Activated naive CD8-positive, alpha-beta T cell treated with anti-CD3 and anti-CD28 coated beads, Interleukin-2, amount 10 ng/mL, durations not matched to agents 7 days and 5 days (primary cell): ENCODE measurements at regions not wholly inside any gene's neighbourhood (a gene's known extent, or its start where the extent isn't known, plus 50 kb on each side); places are given as distances from the start of the nearest gene placed in this dataset.

Experiments
- ATAC-seq: fragments of 150-1000 bp; cut with Tn5 transposase; one replicate; pipeline ENCODE4 v1.10.0; 2021; ENCODE audit warnings: low read depth, moderate library complexity
- POLR2A ChIA-PET: fragments of 350-600 bp; sonication (Branson Sonifier 250); formaldehyde crosslinking; loops from one replicate; lab custom pipeline; 2021; ENCODE audit warnings: antibody characterized with exemption; lab: Charles Lee
- DNase-seq: peaks from one replicate; pipeline ENCODE4 v3.0.0; 2021
- H3K27ac Mint-ChIP-seq: one replicate; pipeline ENCODE4 v1.8.0; 2022; ENCODE audit warnings: mild to moderate bottlenecking, mixed read lengths
- H3K27me3 Mint-ChIP-seq: one replicate; pipeline ENCODE4 v1.8.0; 2022; ENCODE audit warnings: mild to moderate bottlenecking, moderate library complexity, mixed read lengths
- H3K36me3 Mint-ChIP-seq: one replicate; pipeline ENCODE4 v1.8.0; 2021; ENCODE audit warnings: mild to moderate bottlenecking, mixed read lengths
- H3K4me1 Mint-ChIP-seq: one replicate; pipeline ENCODE4 v1.8.0; 2021; ENCODE audit warnings: mixed read lengths
- H3K4me3 Mint-ChIP-seq: one replicate; pipeline ENCODE4 v1.8.0; 2022; ENCODE audit warnings: mild to moderate bottlenecking, moderate library complexity, mixed read lengths
- H3K9me3 Mint-ChIP-seq: one replicate; pipeline ENCODE4 v1.8.0; 2021; ENCODE audit warnings: mixed read lengths

GRCh38 chr15:87354661-87355410 is 901.7 kb downstream of the NTRK3 start:
- no peaks in the 10 kb centered on the region for H3K9me3 Mint-ChIP-seq
- ATAC-seq (no peak), DNase-seq (no peak)
- POLR2A ChIA-PET: no interaction called here
- H3K4me3 Mint-ChIP-seq: no peak overlapping the region
- no peaks in the 10 kb centered on the region for H3K4me1 Mint-ChIP-seq
- H3K27me3 Mint-ChIP-seq: no peaks in the 10 kb centered on the region
- no peak overlapping the region for H3K27ac Mint-ChIP-seq
- no peaks in the 10 kb centered on the region for H3K36me3 Mint-ChIP-seq

GRCh38 chr15:87349181-87349580 is 907.4 kb downstream of the NTRK3 start:
- Mint-ChIP-seq H3K36me3 (no peaks in the 10 kb centered on the region), H3K4me3 (no peak overlapping the region), H3K9me3 (peaks cover 3% of the 10 kb centered on the region), H3K4me1 (no peaks in the 10 kb centered on the region), H3K27ac (no peak overlapping the region), H3K27me3 (no peaks in the 10 kb centered on the region)
- DNase-seq (no peak), ATAC-seq (no peak)
- POLR2A ChIA-PET: no interaction called here

DNA sequence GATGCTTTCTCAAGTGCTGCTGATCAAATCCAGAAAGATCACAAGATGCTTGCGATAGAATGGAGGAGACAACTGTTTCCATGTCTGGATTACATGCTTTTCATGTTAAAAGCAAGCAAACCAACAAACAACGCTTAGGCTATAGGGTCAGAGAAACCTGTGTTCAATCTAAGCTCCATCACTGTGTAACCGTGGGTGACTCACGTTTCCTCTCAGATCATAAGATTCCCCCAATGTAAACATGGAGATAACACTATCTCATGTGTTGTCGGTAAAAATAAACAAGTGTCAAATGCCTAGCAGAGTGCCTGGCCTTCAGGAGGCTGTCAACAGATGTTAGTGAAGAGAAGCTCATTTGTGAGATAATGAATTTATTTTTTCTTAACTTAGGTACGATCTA is 907.8 kb downstream of the NTRK3 start:
- H3K4me1 Mint-ChIP-seq: no peaks in the 10 kb centered on the region
- ATAC-seq (no peak), DNase-seq (no peak)
- POLR2A ChIA-PET: no interaction called here
- H3K36me3 Mint-ChIP-seq: no peaks in the 10 kb centered on the region
- peaks cover 5% of the 10 kb centered on the region for H3K9me3 Mint-ChIP-seq
- no peak overlapping the region for H3K27ac Mint-ChIP-seq
- no peaks in the 10 kb centered on the region for H3K27me3 Mint-ChIP-seq
- H3K4me3 Mint-ChIP-seq: no peak overlapping the region

- H3K27ac Mint-ChIP-seq: no peak overlapping the region
- H3K4me1 Mint-ChIP-seq: no peaks in the 10 kb centered on the region
- H3K4me3 Mint-ChIP-seq: no peak overlapping the region
- no peaks in the 10 kb centered on the region for H3K36me3 Mint-ChIP-seq
- ATAC-seq (no peak), DNase-seq (no peak)
- POLR2A ChIA-PET: no interaction called here
- no peaks in the 10 kb centered on the region for H3K27me3 Mint-ChIP-seq
- peaks cover 6% of the 10 kb centered on the region for H3K9me3 Mint-ChIP-seq
These were observed 908.6 kb downstream of the NTRK3 start for GRCh38 chr15:87347806-87348515.

- H3K4me1 Mint-ChIP-seq: no peaks in the 10 kb centered on the region
- H3K4me3 Mint-ChIP-seq: no peak overlapping the region
- H3K9me3 Mint-ChIP-seq: peaks cover 6% of the 10 kb centered on the region
- ATAC-seq (no peak), DNase-seq (no peak)
- H3K27me3 Mint-ChIP-seq: no peaks in the 10 kb centered on the region
- no peak overlapping the region for H3K27ac Mint-ChIP-seq
- POLR2A ChIA-PET: no interaction called here
- no peaks in the 10 kb centered on the region for H3K36me3 Mint-ChIP-seq
These were observed 910.6 kb downstream of the NTRK3 start for GRCh38 chr15:87345961-87346360.

- Mint-ChIP-seq H3K27me3 (no peaks in the 10 kb centered on the region), H3K9me3 (peaks cover 6% of the 10 kb centered on the region), H3K36me3 (no peaks in the 10 kb centered on the region), H3K4me1 (no peaks in the 10 kb centered on the region), H3K4me3 (no peak overlapping the region), H3K27ac (no peak overlapping the region)
- POLR2A ChIA-PET: no interaction called here
- no peak for DNase-seq
- ATAC-seq: no peak
These were observed 912.6 kb downstream of the NTRK3 start for GRCh38 chr15:87343966-87344365.

DNA sequence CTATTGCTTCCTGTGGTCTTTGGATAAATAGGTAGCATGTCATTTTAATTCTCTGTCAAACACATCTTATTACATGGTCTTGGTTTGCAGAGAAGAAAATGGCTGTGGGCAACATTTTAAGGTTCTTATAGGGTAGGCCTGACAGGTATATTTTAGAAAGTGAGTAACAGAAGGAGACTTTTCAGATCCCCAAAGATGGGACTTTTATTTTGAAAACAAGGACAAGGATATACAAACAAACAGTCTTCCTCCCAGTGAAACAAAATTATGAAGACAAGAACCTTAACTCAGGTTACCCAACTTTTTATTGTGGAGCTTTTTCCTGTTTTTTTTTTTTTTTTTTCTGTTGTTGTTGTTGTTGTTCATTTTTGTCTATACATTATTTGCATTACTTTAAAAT is 916.2 kb downstream of the NTRK3 start:
- H3K4me1 Mint-ChIP-seq: no peaks in the 10 kb centered on the region
- H3K4me3 Mint-ChIP-seq: no peak overlapping the region
- no peaks in the 10 kb centered on the region for H3K27me3 Mint-ChIP-seq
- DNase-seq: no peak
- peaks cover 4% of the 10 kb centered on the region for H3K9me3 Mint-ChIP-seq
- no peak overlapping the region for H3K27ac Mint-ChIP-seq
- ATAC-seq: no peak
- POLR2A ChIA-PET: no interaction called here
- no peaks in the 10 kb centered on the region for H3K36me3 Mint-ChIP-seq

DNA sequence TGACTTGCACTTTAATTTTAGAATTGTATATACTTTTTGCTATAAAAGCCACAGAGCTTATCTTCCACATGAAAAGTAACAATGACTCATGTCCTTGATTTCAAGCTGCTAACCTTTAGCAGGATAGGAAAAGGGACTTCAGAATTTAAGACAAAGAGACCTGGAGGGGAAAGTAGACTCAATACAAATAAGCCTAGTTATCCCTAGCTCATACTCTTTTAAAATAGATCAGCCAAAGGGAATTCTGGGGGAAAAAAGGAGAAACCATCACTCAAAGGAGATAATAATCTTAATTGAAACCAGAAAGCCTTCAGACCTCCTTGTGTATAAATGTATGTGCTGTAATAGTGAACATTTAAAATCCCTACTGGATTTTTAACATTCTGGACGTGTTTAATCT is 930.3 kb downstream of the NTRK3 start:
- no peaks in the 10 kb centered on the region for H3K9me3 Mint-ChIP-seq
- no peak overlapping the region for H3K27ac Mint-ChIP-seq
- H3K27me3 Mint-ChIP-seq: no peaks in the 10 kb centered on the region
- ATAC-seq (no peak), DNase-seq (no peak)
- no peak overlapping the region for H3K4me3 Mint-ChIP-seq
- POLR2A ChIA-PET: no interaction called here
- H3K36me3 Mint-ChIP-seq: no peaks in the 10 kb centered on the region
- H3K4me1 Mint-ChIP-seq: no peaks in the 10 kb centered on the region

- POLR2A ChIA-PET: no interaction called here
- no peak for ATAC-seq
- no peaks in the 10 kb centered on the region for H3K27me3 Mint-ChIP-seq
- no peaks in the 10 kb centered on the region for H3K36me3 Mint-ChIP-seq
- no peak overlapping the region for H3K4me3 Mint-ChIP-seq
- no peak for DNase-seq
- no peaks in the 10 kb centered on the region for H3K4me1 Mint-ChIP-seq
- no peak overlapping the region for H3K27ac Mint-ChIP-seq
- no peaks in the 10 kb centered on the region for H3K9me3 Mint-ChIP-seq
These were observed 933.7 kb downstream of the NTRK3 start for GRCh38 chr15:87322870-87323269.

DNA sequence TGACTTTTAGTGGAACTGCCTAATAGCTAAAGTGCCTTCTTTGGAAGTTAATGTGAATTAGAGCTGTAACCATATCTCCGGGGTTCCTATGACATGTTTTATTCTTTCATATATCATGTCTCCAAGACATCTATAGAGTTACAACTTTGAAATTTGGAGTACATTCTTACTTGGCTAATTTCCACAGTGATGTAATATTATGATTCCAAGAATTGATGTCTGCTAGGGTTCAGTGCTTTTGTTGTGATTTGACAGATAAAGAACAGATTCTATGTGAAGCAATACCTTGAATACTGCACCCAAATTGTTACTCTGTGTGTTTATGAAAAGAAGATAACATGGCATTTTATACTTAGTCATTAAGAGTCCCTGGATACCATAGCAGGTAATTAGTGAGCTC is 934.3 kb downstream of the NTRK3 start:
- Mint-ChIP-seq H3K36me3 (no peaks in the 10 kb centered on the region), H3K9me3 (no peaks in the 10 kb centered on the region), H3K4me1 (no peaks in the 10 kb centered on the region), H3K4me3 (no peak overlapping the region), H3K27me3 (no peaks in the 10 kb centered on the region), H3K27ac (no peak overlapping the region)
- POLR2A ChIA-PET: no interaction called here
- DNase-seq (no peak), ATAC-seq (no peak)

- no peaks in the 10 kb centered on the region for H3K27me3 Mint-ChIP-seq
- POLR2A ChIA-PET: no interaction called here
- H3K9me3 Mint-ChIP-seq: no peaks in the 10 kb centered on the region
- H3K36me3 Mint-ChIP-seq: no peaks in the 10 kb centered on the region
- H3K27ac Mint-ChIP-seq: no peak overlapping the region
- no peak overlapping the region for H3K4me3 Mint-ChIP-seq
- no peaks in the 10 kb centered on the region for H3K4me1 Mint-ChIP-seq
- ATAC-seq: no peak
- no peak for DNase-seq
These were observed 938.6 kb downstream of the NTRK3 start for GRCh38 chr15:87317900-87318299.

DNA sequence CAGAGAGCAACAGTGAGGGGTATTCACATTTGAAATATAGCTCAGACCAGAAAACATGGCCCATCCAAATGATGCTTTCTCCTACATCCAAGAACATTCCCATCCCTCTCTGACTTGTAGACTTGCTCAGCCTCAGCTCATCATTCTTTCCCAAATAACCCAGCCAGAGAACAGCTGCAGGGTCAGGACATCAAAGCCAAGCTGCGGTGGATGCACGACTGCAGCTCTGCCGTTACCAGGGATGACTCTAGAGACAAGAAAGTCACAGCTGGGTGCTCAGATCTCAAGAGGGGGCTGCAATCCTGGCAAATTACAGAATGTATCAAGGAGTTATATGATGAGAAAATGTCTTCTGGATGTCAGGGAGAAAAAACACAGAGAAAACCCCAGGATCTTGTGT is 944.3 kb downstream of the NTRK3 start:
- POLR2A ChIA-PET: no interaction called here
- Mint-ChIP-seq H3K27ac (no peak overlapping the region), H3K27me3 (no peaks in the 10 kb centered on the region), H3K36me3 (no peaks in the 10 kb centered on the region), H3K4me3 (no peak overlapping the region), H3K4me1 (no peaks in the 10 kb centered on the region), H3K9me3 (no peaks in the 10 kb centered on the region)
- DNase-seq (no peak), ATAC-seq (no peak)

DNA sequence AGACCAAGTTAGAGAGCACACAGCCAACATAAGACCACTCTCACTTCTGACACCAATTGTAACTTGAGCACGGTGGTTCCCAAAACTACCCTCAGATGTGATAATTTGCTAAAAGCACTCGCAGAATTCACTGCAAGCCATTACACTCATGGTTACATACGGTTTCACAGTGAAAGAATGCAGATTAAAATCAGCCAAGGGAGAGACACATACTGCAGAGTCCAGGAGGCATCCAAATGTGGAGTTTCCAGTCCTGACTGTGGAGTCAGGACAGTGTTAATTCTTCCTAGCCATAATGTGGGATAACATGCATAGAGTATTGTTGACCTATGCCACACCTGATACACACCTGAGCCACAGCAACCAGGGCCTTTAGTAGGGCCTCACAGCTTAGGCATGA is 956.4 kb downstream of the NTRK3 start:
- POLR2A ChIA-PET: no interaction called here
- Mint-ChIP-seq H3K4me1 (no peaks in the 10 kb centered on the region), H3K4me3 (no peak overlapping the region), H3K27me3 (peaks cover 3% of the 10 kb centered on the region), H3K9me3 (peaks cover 5% of the 10 kb centered on the region), H3K27ac (no peak overlapping the region), H3K36me3 (no peaks in the 10 kb centered on the region)
- no peak for DNase-seq
- ATAC-seq: no peak

GRCh38 chr15:87294854-87295253 is 961.7 kb downstream of the NTRK3 start:
- POLR2A ChIA-PET: no interaction called here
- Mint-ChIP-seq H3K4me3 (no peak overlapping the region), H3K9me3 (peaks cover 1% of the 10 kb centered on the region), H3K4me1 (no peaks in the 10 kb centered on the region), H3K36me3 (no peaks in the 10 kb centered on the region), H3K27ac (no peak overlapping the region), H3K27me3 (no peaks in the 10 kb centered on the region)
- ATAC-seq: no peak
- no peak for DNase-seq
